GM12865 (cell line): ENCODE measurements at regions not wholly inside any gene's neighbourhood (a gene's known extent, or its start where the extent isn't known, plus 50 kb on each side); places are given as distances from the start of the nearest gene placed in this dataset.
A peak's percentile ranks its signal among the peaks of the same experiment; 100 is the strongest.

Experiments used
- DNase-seq: peaks from one replicate; pipeline ENCODE4 v3.0.0; 2010; ENCODE audit warnings: low read depth
- H3K4me3 ChIP-seq: 2 replicates; pipeline ENCODE4 v1.5.1; 2011; ENCODE audit warnings: mild to moderate bottlenecking, low read depth, low read length, control low read depth
- CTCF ChIP-seq: IDR thresholded peaks from 2 replicates; pipeline ENCODE4 v1.5.1; 2011; ENCODE audit warnings: low read length, control low read depth, low read depth, inconsistent platforms; ENCODE audit not compliant: insufficient read depth; ENCODE audit errors: missing control alignments

- H3K4me3 ChIP-seq, result peak overlapping the region; percentile 34
- peak; percentile 96 for TF ChIP-seq CTCF
- DNase-seq, result peak; percentile 84
Observed at GRCh38 chr7:101688183-101688831, 59.2 kb upstream of the MYL10 start.

GRCh38 chr7:101688995-101689907 lies 60.2 kb upstream of the MYL10 start:
- no peak for DNase-seq
- no peak overlapping the region for H3K4me3 ChIP-seq
- no peak for TF ChIP-seq CTCF

GRCh38 chr7:101690061-101690460 lies 61.0 kb upstream of the MYL10 start:
- no peak for DNase-seq
- H3K4me3 ChIP-seq, result no peak overlapping the region
- no peak for TF ChIP-seq CTCF

- TF ChIP-seq CTCF, result no peak
- DNase-seq, result no peak
- H3K4me3 ChIP-seq, result no peak overlapping the region
Observed at GRCh38 chr7:101691822-101692384, 62.8 kb upstream of the MYL10 start.

GRCh38 chr7:101693498-101694091 lies 64.5 kb upstream of the MYL10 start:
- TF ChIP-seq CTCF, result no peak
- no peak overlapping the region for H3K4me3 ChIP-seq
- DNase-seq, result no peak

GRCh38 chr7:101698964-101699363 lies 69.9 kb upstream of the MYL10 start:
- no peak for TF ChIP-seq CTCF
- H3K4me3 ChIP-seq, result no peak overlapping the region
- no peak for DNase-seq
